DOHH2 (cell line): ENCODE measurements at regions not wholly inside any gene's neighbourhood (a gene's known extent, or its start where the extent isn't known, plus 50 kb on each side); places are given as distances from the start of the nearest gene placed in this dataset.

Source experiments
- H3F3A ChIP-seq: fragments of 200-600 bp; sonication (generic), shearing (Covaris generic); 2 replicates; pipeline ENCODE4 v1.6.0; 2016; ENCODE audit warnings: antibody characterized with exemption, mild to moderate bottlenecking; ENCODE audit not compliant: control insufficient read depth, insufficient read depth
- H3K27ac ChIP-seq: fragments of 200-600 bp; sonication (generic); 2 replicates; pipeline ENCODE4 v1.5.1; 2014; ENCODE audit warnings: low read depth, mild to moderate bottlenecking, low read length, moderate library complexity
- H3K27me3 ChIP-seq: fragments of 200-600 bp; sonication (generic); 2 replicates; pipeline ENCODE4 v1.6.1; 2014; ENCODE audit warnings: mild to moderate bottlenecking, low read length, mixed read lengths; ENCODE audit not compliant: control insufficient read depth
- H3K36me3 ChIP-seq: fragments of 200-600 bp; sonication (generic); 2 replicates; pipeline ENCODE4 v1.6.1; 2014; ENCODE audit warnings: mild to moderate bottlenecking, low read length, moderate library complexity, mixed read lengths; ENCODE audit not compliant: control insufficient read depth
- H3K4me1 ChIP-seq: fragments of 200-600 bp; sonication (generic); 2 replicates; pipeline ENCODE4 v1.6.1; 2014; ENCODE audit warnings: mild to moderate bottlenecking, low read length, mixed read lengths; ENCODE audit not compliant: control insufficient read depth
- H3K4me2 ChIP-seq: fragments of 200-600 bp; sonication (generic); 2 replicates; pipeline ENCODE4 v1.6.0; 2014; ENCODE audit warnings: mild to moderate bottlenecking, low read length, moderate library complexity
- H3K4me3 ChIP-seq: fragments of 200-600 bp; sonication (generic); 2 replicates; pipeline ENCODE4 v1.5.1; 2014; ENCODE audit warnings: mild to moderate bottlenecking, low read length, mixed read lengths
- H3K79me2 ChIP-seq: fragments of 200-600 bp; sonication (generic); 2 replicates; pipeline ENCODE4 v1.6.1; 2014; ENCODE audit warnings: mild to moderate bottlenecking, low read length, mixed read lengths; ENCODE audit not compliant: control insufficient read depth
- H3K9me2 ChIP-seq: fragments of 200-600 bp; sonication (generic); replicated peaks from 2 replicates; pipeline ENCODE4 v1.6.1; 2014; ENCODE audit warnings: mild to moderate bottlenecking, low read length, mixed read lengths; ENCODE audit not compliant: control insufficient read depth
- H3K9me3 ChIP-seq: fragments of 200-600 bp; sonication (generic); 2 replicates; pipeline ENCODE4 v1.6.1; 2014; ENCODE audit warnings: antibody characterized with exemption, low read length, mixed read lengths; ENCODE audit not compliant: control insufficient read depth, insufficient read depth
- H4K20me1 ChIP-seq: fragments of 200-600 bp; sonication (generic); 2 replicates; pipeline ENCODE4 v1.6.0; 2014; ENCODE audit warnings: low read depth, mild to moderate bottlenecking, antibody characterized with exemption, low read length, moderate library complexity; ENCODE audit not compliant: control insufficient read depth, insufficient read depth
- CTCF ChIP-seq: fragments of 200-600 bp; sonication (generic); IDR thresholded peaks from one replicate; pipeline ENCODE4 v1.5.1; 2014; ENCODE audit warnings: antibody characterized with exemption, mild to moderate bottlenecking, low read depth, low read length; ENCODE audit not compliant: poor library complexity, severe bottlenecking
- EZH2phosphoT487 ChIP-seq: fragments of 200-600 bp; sonication (generic); IDR thresholded peaks from 2 replicates; pipeline ENCODE4 v1.6.1; 2017; ENCODE audit warnings: borderline replicate concordance, mild to moderate bottlenecking, antibody characterized with exemption, low read length, moderate library complexity, mixed read lengths

- no peak overlapping the region for H3K27ac ChIP-seq
- no peaks in the 10 kb centered on the region for H3K9me2 ChIP-seq
- H4K20me1 ChIP-seq, result no peaks in the 10 kb centered on the region
- no peaks in the 10 kb centered on the region for H3K4me1 ChIP-seq
- no peak for TF ChIP-seq EZH2phosphoT487
- no peak for TF ChIP-seq CTCF
- no peak overlapping the region for H3K4me2 ChIP-seq
- H3K9me3 ChIP-seq, result no peaks in the 10 kb centered on the region
- H3K27me3 ChIP-seq, result no peaks in the 10 kb centered on the region
- H3K79me2 ChIP-seq, result no peaks in the 10 kb centered on the region
- no peaks in the 10 kb centered on the region for H3K36me3 ChIP-seq
- H3F3A ChIP-seq, result no peaks in the 10 kb centered on the region
- no peak overlapping the region for H3K4me3 ChIP-seq
These were observed 1352.7 kb upstream of the ADGRL2 start for GRCh38 chr1:80448081-80448480.

- Histone ChIP-seq H3K4me1 (no peaks in the 10 kb centered on the region), H4K20me1 (no peaks in the 10 kb centered on the region), H3K4me3 (no peak overlapping the region), H3K79me2 (no peaks in the 10 kb centered on the region), H3K4me2 (no peak overlapping the region), H3F3A (no peaks in the 10 kb centered on the region), H3K36me3 (no peaks in the 10 kb centered on the region), H3K9me3 (no peaks in the 10 kb centered on the region), H3K27ac (no peak overlapping the region), H3K27me3 (no peaks in the 10 kb centered on the region), H3K9me2 (no peaks in the 10 kb centered on the region)
- no peak for TF ChIP-seq CTCF
- TF ChIP-seq EZH2phosphoT487, result no peak
These were observed 1353.2 kb upstream of the ADGRL2 start for GRCh38 chr1:80447526-80447925.

GRCh38 chr1:80445033-80445432, 1355.7 kb upstream of the ADGRL2 start:
- no peaks in the 10 kb centered on the region for H3K9me2 ChIP-seq
- TF ChIP-seq EZH2phosphoT487 (no peak), CTCF (no peak)
- H3K4me1 ChIP-seq, result no peaks in the 10 kb centered on the region
- H3F3A ChIP-seq, result no peaks in the 10 kb centered on the region
- H3K4me3 ChIP-seq, result no peak overlapping the region
- no peaks in the 10 kb centered on the region for H3K79me2 ChIP-seq
- no peaks in the 10 kb centered on the region for H3K36me3 ChIP-seq
- no peak overlapping the region for H3K4me2 ChIP-seq
- no peak overlapping the region for H3K27ac ChIP-seq
- no peaks in the 10 kb centered on the region for H3K27me3 ChIP-seq
- no peaks in the 10 kb centered on the region for H3K9me3 ChIP-seq
- no peaks in the 10 kb centered on the region for H4K20me1 ChIP-seq

GRCh38 chr1:80444171-80444570, 1356.6 kb upstream of the ADGRL2 start:
- TF ChIP-seq EZH2phosphoT487 (no peak), CTCF (no peak)
- Histone ChIP-seq H3K36me3 (no peaks in the 10 kb centered on the region), H4K20me1 (no peaks in the 10 kb centered on the region), H3K27ac (no peak overlapping the region), H3F3A (no peaks in the 10 kb centered on the region), H3K9me3 (no peaks in the 10 kb centered on the region), H3K27me3 (no peaks in the 10 kb centered on the region), H3K9me2 (no peaks in the 10 kb centered on the region), H3K79me2 (no peaks in the 10 kb centered on the region), H3K4me3 (no peak overlapping the region), H3K4me2 (no peak overlapping the region), H3K4me1 (no peaks in the 10 kb centered on the region)
